ENCODE measurements at regions not wholly inside any gene's neighbourhood (a gene's known extent, or its start where the extent isn't known, plus 50 kb on each side); places are given as distances from the start of the nearest gene placed in this dataset.
"Not testable (repeated sequence)": the region's sequence is repeated elsewhere in the genome, so short reads cannot be mapped to it uniquely, and the experiment has no call there.

GRCh38 chrX:40947276-40947675, 138.0 kb upstream of the USP9X start:
- no peaks in the 10 kb centered on the region for H3K9me3 ChIP-seq (ENCODE audit: low read length)
- no peaks in the 10 kb centered on the region for H3K4me1 ChIP-seq (ENCODE audit: insufficient read depth, low read length)
- Mint-ChIP-seq H3K4me1 (peaks cover 0 to 12% (median 0%) of the 10 kb centered on the region in 3 donors), H3K4me3 (no peak overlapping the region), H3K27me3 (peaks cover 0 to 10% of the 10 kb centered on the region in 2 donors), H3K27ac (no peak overlapping the region), H3K9me3 (no peaks in the 10 kb centered on the region), H3K36me3 (no peaks in the 10 kb centered on the region)
- no peak for DNase-seq
- H3K4me3 ChIP-seq (ENCODE audit: low read length), result no peak overlapping the region
- POLR2A ChIA-PET, result no interaction called here
- CTCF ChIA-PET, result interaction anchor here (1.1 kb wide), 1 partner anchor 138 kb away, joined by 3 read pairs; the partner anchor contains the start of gene USP9X
- no peaks in the 10 kb centered on the region for H3K27me3 ChIP-seq (ENCODE audit: insufficient read depth, low read length, poor library complexity, severe bottlenecking)
- H3K36me3 ChIP-seq (ENCODE audit: insufficient read depth, low read length), result no peaks in the 10 kb centered on the region
- no peak overlapping the region for H3K27ac ChIP-seq (ENCODE audit: low read depth, low read length)

GRCh38 chrX:40949071-40949470, 136.2 kb upstream of the USP9X start:
- DNase-seq, result no peak
- Histone ChIP-seq H3K27ac (ENCODE audit: low read depth, low read length) (no peak overlapping the region), H3K36me3 (ENCODE audit: insufficient read depth, low read length) (no peaks in the 10 kb centered on the region), H3K4me1 (ENCODE audit: insufficient read depth, low read length) (no peaks in the 10 kb centered on the region), H3K4me3 (ENCODE audit: low read length) (no peak overlapping the region), H3K27me3 (ENCODE audit: insufficient read depth, low read length, poor library complexity, severe bottlenecking) (no peaks in the 10 kb centered on the region), H3K9me3 (ENCODE audit: low read length) (no peaks in the 10 kb centered on the region)
- ChIA-PET CTCF (no interaction called here), POLR2A (no interaction called here)
- Mint-ChIP-seq H3K9me3 (no peaks in the 10 kb centered on the region), H3K4me1 (peaks cover 4 to 20% (median 7%) of the 10 kb centered on the region in 3 donors), H3K27me3 (peaks cover 0 to 7% of the 10 kb centered on the region in 2 donors), H3K36me3 (no peaks in the 10 kb centered on the region), H3K27ac (no peak overlapping the region), H3K4me3 (no peak overlapping the region)

GRCh38 chrX:40950546-40950945, 134.7 kb upstream of the USP9X start:
- H3K27ac Mint-ChIP-seq, result no peak overlapping the region
- no peaks in the 10 kb centered on the region for H3K9me3 ChIP-seq (ENCODE audit: low read length)
- no peak overlapping the region for H3K4me3 ChIP-seq (ENCODE audit: low read length)
- no peaks in the 10 kb centered on the region for H3K36me3 ChIP-seq (ENCODE audit: insufficient read depth, low read length)
- no peak overlapping the region for H3K27ac ChIP-seq (ENCODE audit: low read depth, low read length)
- CTCF ChIA-PET, result no interaction called here
- POLR2A ChIA-PET, result no interaction called here
- H3K36me3 Mint-ChIP-seq, result no peaks in the 10 kb centered on the region
- no peak overlapping the region for H3K4me3 Mint-ChIP-seq
- H3K4me1 ChIP-seq (ENCODE audit: insufficient read depth, low read length), result no peaks in the 10 kb centered on the region
- H3K27me3 Mint-ChIP-seq, result peaks cover 0 to 11% of the 10 kb centered on the region in 2 donors
- no peaks in the 10 kb centered on the region for H3K9me3 Mint-ChIP-seq
- DNase-seq, result no peak
- no peaks in the 10 kb centered on the region for H3K27me3 ChIP-seq (ENCODE audit: insufficient read depth, low read length, poor library complexity, severe bottlenecking)
- H3K4me1 Mint-ChIP-seq, result peaks cover 4 to 20% (median 7%) of the 10 kb centered on the region in 3 donors

- H3K27me3 ChIP-seq (ENCODE audit: insufficient read depth, low read length, poor library complexity, severe bottlenecking); H3K9me3 ChIP-seq (ENCODE audit: low read length); H3K4me1 ChIP-seq (ENCODE audit: insufficient read depth, low read length); H3K9me3 Mint-ChIP-seq; H3K4me3 Mint-ChIP-seq; H3K36me3 ChIP-seq (ENCODE audit: insufficient read depth, low read length); CTCF ChIA-PET; DNase-seq; POLR2A ChIA-PET; H3K27ac ChIP-seq (ENCODE audit: low read depth, low read length); H3K4me3 ChIP-seq (ENCODE audit: low read length); H3K36me3 Mint-ChIP-seq: not testable (repeated sequence)
- peaks cover 0 to 11% of the 10 kb centered on the region in 2 donors for H3K27me3 Mint-ChIP-seq
- peak overlapping the region in 1 of 8 donors; percentile 43 for H3K27ac Mint-ChIP-seq
- peaks cover 4 to 20% (median 7%) of the 10 kb centered on the region in 3 donors for H3K4me1 Mint-ChIP-seq
Observed at GRCh38 chrX:40951407-40951806, 133.8 kb upstream of the USP9X start.

GRCh38 chrX:40952855-40953254, 132.4 kb upstream of the USP9X start:
- H3K4me3 ChIP-seq (ENCODE audit: low read length), result no peak overlapping the region
- no peaks in the 10 kb centered on the region for H3K36me3 Mint-ChIP-seq
- H3K9me3 Mint-ChIP-seq, result no peaks in the 10 kb centered on the region
- no peaks in the 10 kb centered on the region for H3K36me3 ChIP-seq (ENCODE audit: insufficient read depth, low read length)
- no peak overlapping the region for H3K27ac ChIP-seq (ENCODE audit: low read depth, low read length)
- peak overlapping the region; percentile 50 to 72 (median 60) for H3K4me3 Mint-ChIP-seq
- peak in 1 of 5 donors; percentile 14 for DNase-seq
- ChIA-PET POLR2A (interaction anchor here (0.6 kb wide), 1 partner anchor 42 kb away, joined by 4 read pairs; no protein-coding TSS in a partner anchor), CTCF (interaction anchor here (0.9 kb wide), 1 partner anchor 163 kb away, joined by 4 read pairs; no protein-coding TSS in a partner anchor)
- peak overlapping the region in 3 of 8 donors; percentile 24 to 52 (median 26) for H3K27ac Mint-ChIP-seq
- peaks cover 4 to 20% (median 7%) of the 10 kb centered on the region in 3 donors for H3K4me1 Mint-ChIP-seq
- no peaks in the 10 kb centered on the region for H3K9me3 ChIP-seq (ENCODE audit: low read length)
- H3K27me3 ChIP-seq (ENCODE audit: insufficient read depth, low read length, poor library complexity, severe bottlenecking), result no peaks in the 10 kb centered on the region
- peaks cover 0 to 11% of the 10 kb centered on the region in 2 donors for H3K27me3 Mint-ChIP-seq
- H3K4me1 ChIP-seq (ENCODE audit: insufficient read depth, low read length), result no peaks in the 10 kb centered on the region

- ChIA-PET CTCF (interaction anchor here (0.9 kb wide), 1 partner anchor 162 kb away, joined by 4 read pairs; no protein-coding TSS in a partner anchor), POLR2A (interaction anchor here (0.6 kb wide), 1 partner anchor 331 kb away, joined by 8 read pairs; no protein-coding TSS in a partner anchor)
- H3K4me1 ChIP-seq (ENCODE audit: insufficient read depth, low read length), result no peaks in the 10 kb centered on the region
- H3K36me3 Mint-ChIP-seq, result no peaks in the 10 kb centered on the region
- H3K27ac ChIP-seq (ENCODE audit: low read depth, low read length), result no peak overlapping the region
- no peak for DNase-seq
- H3K36me3 ChIP-seq (ENCODE audit: insufficient read depth, low read length), result no peaks in the 10 kb centered on the region
- H3K27ac Mint-ChIP-seq, result no peak overlapping the region
- no peak overlapping the region for H3K4me3 ChIP-seq (ENCODE audit: low read length)
- H3K27me3 ChIP-seq (ENCODE audit: insufficient read depth, low read length, poor library complexity, severe bottlenecking), result no peaks in the 10 kb centered on the region
- H3K9me3 Mint-ChIP-seq, result no peaks in the 10 kb centered on the region
- H3K4me3 Mint-ChIP-seq, result peak overlapping the region in 3 of 7 donors; percentile 64 to 72 (median 68)
- peaks cover 4 to 20% (median 7%) of the 10 kb centered on the region in 3 donors for H3K4me1 Mint-ChIP-seq
- peaks cover 0 to 11% of the 10 kb centered on the region in 2 donors for H3K27me3 Mint-ChIP-seq
- H3K9me3 ChIP-seq (ENCODE audit: low read length), result no peaks in the 10 kb centered on the region
Observed at GRCh38 chrX:40953369-40953768, 131.9 kb upstream of the USP9X start.

GRCh38 chrX:40960041-40960440, 125.2 kb upstream of the USP9X start:
- POLR2A ChIA-PET, result no interaction called here
- H3K4me1 Mint-ChIP-seq, result no peaks in the 10 kb centered on the region

GRCh38 chrX:40962793-40963407, 122.3 kb upstream of the USP9X start:
- Histone ChIP-seq H3K9me3 (ENCODE audit: low read length) (no peaks in the 10 kb centered on the region), H3K4me1 (ENCODE audit: insufficient read depth, low read length) (no peaks in the 10 kb centered on the region), H3K27me3 (ENCODE audit: insufficient read depth, low read length, poor library complexity, severe bottlenecking) (no peaks in the 10 kb centered on the region), H3K27ac (ENCODE audit: low read depth, low read length) (no peak overlapping the region), H3K36me3 (ENCODE audit: insufficient read depth, low read length) (no peaks in the 10 kb centered on the region), H3K4me3 (ENCODE audit: low read length) (no peak overlapping the region)
- DNase-seq, result no peak
- POLR2A ChIA-PET, result no interaction called here
- Mint-ChIP-seq H3K27ac (no peak overlapping the region), H3K4me1 (no peaks in the 10 kb centered on the region), H3K36me3 (no peaks in the 10 kb centered on the region), H3K4me3 (no peak overlapping the region), H3K9me3 (peaks cover 0 to 5% (median 0%) of the 10 kb centered on the region in 5 donors), H3K27me3 (peaks cover 0 to 9% of the 10 kb centered on the region in 2 donors)
- CTCF ChIA-PET, result no interaction called here

More at GRCh38 chrX:40960041-40960440, 125.2 kb upstream of the USP9X start:
- Histone ChIP-seq H3K4me3 (ENCODE audit: low read length) (no peak overlapping the region), H3K4me1 (ENCODE audit: insufficient read depth, low read length) (no peaks in the 10 kb centered on the region), H3K9me3 (ENCODE audit: low read length) (no peaks in the 10 kb centered on the region), H3K36me3 (ENCODE audit: insufficient read depth, low read length) (no peaks in the 10 kb centered on the region), H3K27me3 (ENCODE audit: insufficient read depth, low read length, poor library complexity, severe bottlenecking) (no peaks in the 10 kb centered on the region), H3K27ac (ENCODE audit: low read depth, low read length) (no peak overlapping the region)
- CTCF ChIA-PET, result no interaction called here
- H3K27ac Mint-ChIP-seq, result no peak overlapping the region
- H3K9me3 Mint-ChIP-seq, result peaks cover 0 to 2% (median 0%) of the 10 kb centered on the region in 5 donors
- no peak overlapping the region for H3K4me3 Mint-ChIP-seq
- no peaks in the 10 kb centered on the region for H3K36me3 Mint-ChIP-seq
- no peaks in the 10 kb centered on the region for H3K27me3 Mint-ChIP-seq
- DNase-seq, result no peak
